Small intestine (tissue), 7 donors: ENCODE measurements at regions not wholly inside any gene's neighbourhood (a gene's known extent, or its start where the extent isn't known, plus 50 kb on each side); places are given as distances from the start of the nearest gene placed in this dataset.

Experiments used
- DNase-seq, 2 donors: peaks; one replicate each; pipeline versions ENCODE4 v3.0.0 to v3.0.0-alpha.2; 2013
- FAIRE-seq: peaks from 2 replicates; lab custom pipeline; 2012; peaks lifted over from hg19 to GRCh38; lab: Jason Lieb, UNC
- H3K27ac ChIP-seq, 3 donors: one replicate each; pipeline ENCODE4 v1.5.1; 2013; ENCODE audit warnings: low read length in 2 of 3, mild to moderate bottlenecking in 2 of 3, control low read depth in 1 of 3, inconsistent platforms in 1 of 3, low read depth in 1 of 3, moderate library complexity in 1 of 3
- H3K27me3 ChIP-seq, 3 donors: one replicate each; pipeline ENCODE4 v1.6.1; 2013; ENCODE audit warnings: low read length in 3 of 3, inconsistent platforms in 1 of 3; ENCODE audit not compliant: control insufficient read depth in 3 of 3, insufficient read depth in 3 of 3
- H3K36me3 ChIP-seq, 3 donors: one replicate each; pipeline ENCODE4 v1.6.1; 2013; ENCODE audit warnings: low read length in 3 of 3, inconsistent platforms in 1 of 3, low read depth in 1 of 3, mild to moderate bottlenecking in 1 of 3, moderate library complexity in 1 of 3; ENCODE audit not compliant: control insufficient read depth in 3 of 3, insufficient read depth in 2 of 3
- H3K4me1 ChIP-seq, 3 donors: one replicate each; pipeline ENCODE4 v1.6.1; 2013; ENCODE audit warnings: low read length in 2 of 3, inconsistent platforms in 1 of 3, low read depth in 1 of 3, mild to moderate bottlenecking in 1 of 3, moderate library complexity in 1 of 3; ENCODE audit not compliant: control insufficient read depth in 3 of 3, insufficient read depth in 2 of 3
- H3K4me3 ChIP-seq, 3 donors: one replicate each; pipeline ENCODE4 v1.5.1; 2013; ENCODE audit warnings: low read length in 3 of 3, control low read depth in 1 of 3, inconsistent platforms in 1 of 3, low read depth in 1 of 3, mild to moderate bottlenecking in 1 of 3, moderate library complexity in 1 of 3
- H3K9me3 ChIP-seq, 2 donors: one replicate each; pipeline ENCODE4 v1.6.1; 2013; ENCODE audit warnings: low read depth in 1 of 2, low read length in 1 of 2; ENCODE audit not compliant: control insufficient read depth in 2 of 2, insufficient read depth in 1 of 2
- WGBS, 3 donors: extraction: QIAGEN DNeasy Blood & Tissue Kit; methylation state at CpG; one replicate each; pipeline ENCODE4 v1.1.7; 2013; 5-methylcytosine and 5-hydroxymethylcytosine counted together
- donor health status: healthy with polysubstance abuse.
- donor health status: control.
- donor health status: control.
- donor health status: Bipolar disorder and iron deficiency.
- donor health status: healthy.

GRCh38 chr10:7028809-7029166 lies 382.0 kb downstream of the SFMBT2 start:
- FAIRE-seq, result no peak
- H3K27ac ChIP-seq, result peak overlapping the region in 1 of 3 donors; percentile 50

GRCh38 chr10:7027913-7028808 lies 382.7 kb downstream of the SFMBT2 start:
- WGBS, 3 donors, result 61 to 75% (median 68%) methylated on average over 7 of the region's 7 CpGs
- H3K4me3 ChIP-seq, result no peak overlapping the region
- no peaks in the 10 kb centered on the region for H3K27me3 ChIP-seq
- H3K36me3 ChIP-seq, result no peaks in the 10 kb centered on the region
- no peak for FAIRE-seq
- no peaks in the 10 kb centered on the region for H3K4me1 ChIP-seq
- DNase-seq, result no peak
- peak overlapping the region in 1 of 3 donors; percentile 50 for H3K27ac ChIP-seq
- no peaks in the 10 kb centered on the region for H3K9me3 ChIP-seq

More at GRCh38 chr10:7028809-7029166, 382.0 kb downstream of the SFMBT2 start:
- Histone ChIP-seq H3K4me1 (no peaks in the 10 kb centered on the region), H3K27me3 (no peaks in the 10 kb centered on the region), H3K9me3 (no peaks in the 10 kb centered on the region), H3K36me3 (no peaks in the 10 kb centered on the region), H3K4me3 (no peak overlapping the region)
- 67 to 85% (median 80%) methylated on average over 1 of the region's 1 CpG for WGBS, 3 donors
- DNase-seq, result no peak

- DNase-seq (no peak), FAIRE-seq (no peak)
- no peaks in the 10 kb centered on the region for H3K27me3 ChIP-seq
- H3K27ac ChIP-seq, result no peak overlapping the region
- H3K9me3 ChIP-seq, result no peaks in the 10 kb centered on the region
- no peaks in the 10 kb centered on the region for H3K36me3 ChIP-seq
- no peak overlapping the region for H3K4me3 ChIP-seq
- WGBS, 3 donors, result 63 to 73% (median 71%) methylated on average over 4 of the region's 4 CpGs
- H3K4me1 ChIP-seq, result no peaks in the 10 kb centered on the region
Measured at GRCh38 chr10:7027237-7027912, 383.5 kb downstream of the SFMBT2 start.

- FAIRE-seq, result no peak
- no peaks in the 10 kb centered on the region for H3K36me3 ChIP-seq
- WGBS, 3 donors, result 97 to 98% (median 97%) methylated on average over 4 of the region's 4 CpGs
- H3K9me3 ChIP-seq, result no peaks in the 10 kb centered on the region
- no peaks in the 10 kb centered on the region for H3K27me3 ChIP-seq
- H3K4me3 ChIP-seq, result no peak overlapping the region
- no peak for DNase-seq
- H3K27ac ChIP-seq, result no peak overlapping the region
- H3K4me1 ChIP-seq, result no peaks in the 10 kb centered on the region
Measured at GRCh38 chr10:7026818-7027217, 384.0 kb downstream of the SFMBT2 start.

GRCh38 chr10:7025296-7025695 lies 385.5 kb downstream of the SFMBT2 start:
- no peak overlapping the region for H3K27ac ChIP-seq
- 90 to 98% (median 98%) methylated on average over 2 of the region's 2 CpGs for WGBS, 3 donors
- no peaks in the 10 kb centered on the region for H3K4me1 ChIP-seq
- no peak for DNase-seq
- no peaks in the 10 kb centered on the region for H3K9me3 ChIP-seq
- H3K27me3 ChIP-seq, result no peaks in the 10 kb centered on the region
- no peaks in the 10 kb centered on the region for H3K36me3 ChIP-seq
- FAIRE-seq, result no peak
- no peak overlapping the region for H3K4me3 ChIP-seq

GRCh38 chr10:7015457-7015856 lies 395.4 kb downstream of the SFMBT2 start:
- Histone ChIP-seq H3K4me3 (no peak overlapping the region), H3K36me3 (no peaks in the 10 kb centered on the region), H3K4me1 (no peaks in the 10 kb centered on the region), H3K9me3 (peaks cover 0 to 4% of the 10 kb centered on the region in 2 donors), H3K27ac (no peak overlapping the region), H3K27me3 (peaks cover 0 to 2% (median 0%) of the 10 kb centered on the region in 3 donors)
- FAIRE-seq, result no peak
- 71 to 77% (median 76%) methylated on average over 5 of the region's 5 CpGs for WGBS, 3 donors
- DNase-seq, result no peak

- FAIRE-seq, result no peak
- peaks cover 0 to 4% of the 10 kb centered on the region in 2 donors for H3K9me3 ChIP-seq
Measured at GRCh38 chr10:7014721-7015120, 396.1 kb downstream of the SFMBT2 start.

GRCh38 chr10:7011994-7012393 lies 398.8 kb downstream of the SFMBT2 start:
- H3K27me3 ChIP-seq, result no peaks in the 10 kb centered on the region
- H3K9me3 ChIP-seq, result no peaks in the 10 kb centered on the region
- FAIRE-seq, result no peak
- no peaks in the 10 kb centered on the region for H3K4me1 ChIP-seq
- H3K27ac ChIP-seq, result no peak overlapping the region
- no peaks in the 10 kb centered on the region for H3K36me3 ChIP-seq
- no peak overlapping the region for H3K4me3 ChIP-seq
- DNase-seq, result no peak
- 69 to 79% (median 78%) methylated on average over 2 of the region's 2 CpGs for WGBS, 3 donors

More at GRCh38 chr10:7014721-7015120, 396.1 kb downstream of the SFMBT2 start:
- no peak for DNase-seq
- WGBS, 3 donors, result 48 to 73% (median 67%) methylated on average over 4 of the region's 4 CpGs
- Histone ChIP-seq H3K27ac (no peak overlapping the region), H3K4me1 (no peaks in the 10 kb centered on the region), H3K36me3 (no peaks in the 10 kb centered on the region), H3K27me3 (peaks cover 0 to 2% (median 0%) of the 10 kb centered on the region in 3 donors), H3K4me3 (no peak overlapping the region)
